Ishikawa (cell line): ENCODE measurements at regions not wholly inside any gene's neighbourhood (a gene's known extent, or its start where the extent isn't known, plus 50 kb on each side); places are given as distances from the start of the nearest gene placed in this dataset.

Experiments used
- CEBPB ChIP-seq: IDR thresholded peaks from 2 replicates; pipeline ENCODE4 v1.6.1; 2012
- CREB1 ChIP-seq: IDR thresholded peaks from 2 replicates; pipeline ENCODE4 v1.6.1; 2012; ENCODE audit warnings: low read depth
- EGR1 ChIP-seq: IDR thresholded peaks from 2 replicates; pipeline ENCODE4 v1.6.1; 2012
- EP300 ChIP-seq: IDR thresholded peaks from 2 replicates; pipeline ENCODE4 v1.6.1; 2012; ENCODE audit warnings: borderline replicate concordance
- FOXM1 ChIP-seq: IDR thresholded peaks from 2 replicates; pipeline ENCODE4 v1.6.1; 2012; ENCODE audit warnings: low read depth, borderline replicate concordance
- MAX ChIP-seq: IDR thresholded peaks from 2 replicates; pipeline ENCODE4 v1.6.1; 2012
- NFIC ChIP-seq: IDR thresholded peaks from 2 replicates; pipeline ENCODE4 v1.6.1; 2012
- RAD21 ChIP-seq: IDR thresholded peaks from 2 replicates; pipeline ENCODE4 v1.6.1; 2012; ENCODE audit warnings: low read depth
- REST ChIP-seq: IDR thresholded peaks from 2 replicates; pipeline ENCODE4 v1.6.1; 2012; ENCODE audit warnings: low read depth, mild to moderate bottlenecking
- TAF1 ChIP-seq: IDR thresholded peaks from 2 replicates; pipeline ENCODE4 v1.6.1; 2012; ENCODE audit warnings: low read depth, mild to moderate bottlenecking
- TCF12 ChIP-seq: IDR thresholded peaks from 2 replicates; pipeline ENCODE4 v1.6.1; 2012; ENCODE audit warnings: low read depth
- TEAD4 ChIP-seq: IDR thresholded peaks from 2 replicates; pipeline ENCODE4 v1.6.1; 2012
- USF1 ChIP-seq: IDR thresholded peaks from 2 replicates; pipeline ENCODE4 v1.6.1; 2012
- YY1 ChIP-seq: IDR thresholded peaks from 2 replicates; pipeline ENCODE4 v1.6.1; 2012; ENCODE audit warnings: low read depth
- ZBTB7A ChIP-seq: IDR thresholded peaks from 2 replicates; pipeline ENCODE4 v1.6.1; 2012; ENCODE audit warnings: low read depth

GRCh38 chr6:101203664-101204063, 189.8 kb upstream of the GRIK2 start:
- TF ChIP-seq REST (no peak), CREB1 (no peak), FOXM1 (no peak), NFIC (no peak), TAF1 (no peak), EGR1 (no peak), RAD21 (no peak), EP300 (no peak), YY1 (no peak)

GRCh38 chr6:101208152-101208551, 185.4 kb upstream of the GRIK2 start:
- TF ChIP-seq EGR1 (no peak), YY1 (no peak), CEBPB (no peak), REST (no peak)

- TF ChIP-seq TEAD4 (no peak), TAF1 (no peak), MAX (no peak), FOXM1 (no peak), CEBPB (no peak), TCF12 (no peak), RAD21 (no peak), ZBTB7A (no peak), USF1 (no peak), EP300 (no peak), YY1 (no peak), NFIC (no peak), REST (no peak), EGR1 (no peak), CREB1 (no peak)
Observed at GRCh38 chr6:101212640-101213039, 180.9 kb upstream of the GRIK2 start.

GRCh38 chr6:101222007-101222406, 171.5 kb upstream of the GRIK2 start:
- TF ChIP-seq FOXM1 = no peak
- TF ChIP-seq YY1 = no peak
- TF ChIP-seq EP300 = no peak
- no peak for TF ChIP-seq CREB1
- TF ChIP-seq MAX = no peak
- TF ChIP-seq USF1 = no peak

- no peak for TF ChIP-seq REST
- TF ChIP-seq NFIC = no peak
- no peak for TF ChIP-seq TCF12
- TF ChIP-seq CEBPB = no peak
- no peak for TF ChIP-seq EP300
- no peak for TF ChIP-seq EGR1
- TF ChIP-seq YY1 = no peak
- no peak for TF ChIP-seq RAD21
- no peak for TF ChIP-seq MAX
- no peak for TF ChIP-seq FOXM1
- TF ChIP-seq CREB1 = no peak
- no peak for TF ChIP-seq USF1
- no peak for TF ChIP-seq ZBTB7A
- no peak for TF ChIP-seq TEAD4
- TF ChIP-seq TAF1 = no peak
Observed at GRCh38 chr6:101224751-101225150, 168.8 kb upstream of the GRIK2 start.
